GM04504 (cell line): ENCODE measurements at regions not wholly inside any gene's neighbourhood (a gene's known extent, or its start where the extent isn't known, plus 50 kb on each side); places are given as distances from the start of the nearest gene placed in this dataset.
"Not testable (repeated sequence)": the region's sequence is repeated elsewhere in the genome, so short reads cannot be mapped to it uniquely, and the experiment has no call there.

ENCODE experiments used
- DNase-seq: peaks from one replicate; pipeline ENCODE4 v3.0.0-alpha.2; 2012; ENCODE audit warnings: low read depth

- DNase-seq, result no peak
Measured at GRCh38 chr15:37416103-37416502, 315.8 kb upstream of the MEIS2 start.

DNA sequence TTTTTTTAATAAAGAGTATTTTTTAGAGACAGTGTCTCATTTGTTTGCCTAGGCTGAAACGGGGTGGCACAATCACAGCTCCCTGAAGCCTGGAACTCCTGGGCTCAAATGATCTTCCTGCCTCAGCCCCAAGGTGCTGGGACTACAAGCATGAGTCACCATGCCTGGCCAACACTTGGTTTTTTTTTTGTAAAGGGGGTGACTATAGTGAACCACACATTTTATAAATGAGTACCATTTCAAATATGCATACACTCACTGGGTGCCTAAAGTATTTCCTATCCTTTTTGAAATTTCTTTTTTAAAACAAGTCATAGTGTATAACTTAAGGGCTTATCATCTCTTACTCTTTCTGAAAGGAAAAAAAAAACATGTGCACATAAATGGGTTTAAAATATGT is 325.2 kb upstream of the MEIS2 start:
- no peak for DNase-seq

- DNase-seq, result not testable (repeated sequence)
Measured at GRCh38 chr15:37427393-37427792, 327.0 kb upstream of the MEIS2 start.

DNA sequence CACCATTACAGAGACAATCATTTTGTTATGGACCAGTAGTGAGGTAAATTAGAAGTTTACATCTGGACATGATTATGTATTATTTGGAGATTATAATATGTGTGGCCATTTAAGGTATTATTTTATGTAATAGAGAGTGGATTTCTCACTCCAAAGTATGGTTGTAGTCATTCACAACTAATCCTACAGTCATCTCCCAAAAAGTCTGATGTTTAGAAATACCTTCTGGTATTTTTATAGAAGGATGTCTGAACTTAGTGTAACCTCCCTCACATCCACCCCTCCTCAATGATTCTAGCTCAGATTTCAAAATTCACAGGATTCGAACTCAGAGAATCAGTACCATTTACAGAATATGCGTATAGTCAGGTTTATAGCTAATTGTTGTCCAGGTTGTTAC is 346.6 kb upstream of the MEIS2 start:
- DNase-seq, result no peak

- DNase-seq, result no peak
Measured at GRCh38 chr15:37452498-37452897, 352.1 kb upstream of the MEIS2 start.

DNA sequence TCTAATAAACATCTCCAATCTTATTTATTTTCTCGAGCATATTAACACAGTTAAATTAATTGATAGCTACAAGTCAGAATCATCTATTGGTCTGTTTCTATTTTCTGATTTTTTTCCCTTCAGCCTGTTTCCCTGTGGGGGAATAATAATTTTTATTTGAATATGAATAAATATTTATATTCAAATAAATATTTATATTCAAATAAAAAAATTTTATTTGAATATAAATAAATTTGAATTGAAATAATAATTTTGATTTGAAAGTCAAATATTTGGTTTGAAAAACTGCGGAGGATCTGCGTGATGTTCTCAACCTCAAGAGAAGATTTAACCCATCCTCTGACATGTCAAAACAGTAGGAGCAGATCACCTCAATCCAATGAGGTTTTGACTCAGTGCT is 380.1 kb upstream of the MEIS2 start:
- DNase-seq, result no peak

DNA sequence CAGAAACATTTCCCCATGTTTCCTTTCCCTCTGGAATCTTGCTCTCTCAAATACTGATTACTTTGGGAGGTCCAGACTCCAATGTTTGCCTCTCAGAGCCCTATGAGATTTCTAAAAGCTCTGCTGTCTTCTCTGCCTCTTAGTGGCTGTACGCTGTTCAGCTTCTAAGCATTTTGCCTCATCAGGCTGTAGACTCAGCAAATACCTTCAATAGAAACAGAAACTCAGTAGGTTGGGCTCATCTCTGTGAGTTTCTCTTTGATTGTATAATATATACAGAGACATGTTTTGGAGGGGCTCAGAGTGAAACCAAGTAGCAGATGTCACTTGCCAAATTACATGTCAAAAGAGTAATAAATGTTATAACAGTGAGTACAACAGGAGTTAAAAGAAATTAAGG is 380.8 kb upstream of the MEIS2 start:
- DNase-seq, result no peak

- no peak for DNase-seq
Measured at GRCh38 chr15:37483779-37484178, 383.4 kb upstream of the MEIS2 start.

DNA sequence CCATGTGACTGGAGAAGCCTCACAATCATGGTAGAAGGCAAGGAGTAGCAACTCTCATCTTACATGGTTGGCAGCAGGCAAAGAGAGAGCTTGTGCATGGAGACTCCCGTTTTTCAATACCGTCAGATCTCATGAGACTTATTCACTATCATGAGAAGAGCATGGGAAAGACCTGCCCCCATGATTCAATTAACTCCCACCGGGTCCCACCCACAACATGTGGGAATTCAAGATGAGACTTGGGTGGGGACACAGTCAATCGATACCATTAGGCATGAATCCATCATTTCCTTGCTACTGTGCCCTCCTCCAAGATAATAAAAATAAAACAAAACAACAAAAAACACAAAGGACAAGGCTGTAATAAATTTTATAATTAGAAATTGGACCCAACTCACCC is 384.7 kb upstream of the MEIS2 start:
- DNase-seq, result no peak

GRCh38 chr15:37490707-37491106 is 390.4 kb upstream of the MEIS2 start:
- no peak for DNase-seq

DNA sequence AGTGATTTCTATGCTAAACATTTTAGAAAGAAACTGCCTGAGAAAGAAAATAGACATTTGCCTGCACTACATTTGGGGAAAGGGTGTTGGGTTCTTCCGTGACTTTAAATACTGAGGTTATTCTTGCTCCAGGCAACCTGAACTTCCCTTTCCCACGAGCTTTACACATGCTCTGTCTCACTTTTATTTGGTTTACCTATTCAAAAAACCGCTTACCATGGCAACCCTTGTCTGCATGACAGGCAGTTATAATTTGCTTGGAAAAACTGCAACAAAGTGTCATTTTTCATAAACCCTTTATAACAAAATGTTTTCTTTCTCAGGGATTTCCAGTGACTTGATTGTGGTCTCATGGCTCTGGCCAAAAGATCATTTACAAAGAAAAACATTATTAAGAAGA is 416.3 kb upstream of the MEIS2 start:
- DNase-seq, result no peak

DNA sequence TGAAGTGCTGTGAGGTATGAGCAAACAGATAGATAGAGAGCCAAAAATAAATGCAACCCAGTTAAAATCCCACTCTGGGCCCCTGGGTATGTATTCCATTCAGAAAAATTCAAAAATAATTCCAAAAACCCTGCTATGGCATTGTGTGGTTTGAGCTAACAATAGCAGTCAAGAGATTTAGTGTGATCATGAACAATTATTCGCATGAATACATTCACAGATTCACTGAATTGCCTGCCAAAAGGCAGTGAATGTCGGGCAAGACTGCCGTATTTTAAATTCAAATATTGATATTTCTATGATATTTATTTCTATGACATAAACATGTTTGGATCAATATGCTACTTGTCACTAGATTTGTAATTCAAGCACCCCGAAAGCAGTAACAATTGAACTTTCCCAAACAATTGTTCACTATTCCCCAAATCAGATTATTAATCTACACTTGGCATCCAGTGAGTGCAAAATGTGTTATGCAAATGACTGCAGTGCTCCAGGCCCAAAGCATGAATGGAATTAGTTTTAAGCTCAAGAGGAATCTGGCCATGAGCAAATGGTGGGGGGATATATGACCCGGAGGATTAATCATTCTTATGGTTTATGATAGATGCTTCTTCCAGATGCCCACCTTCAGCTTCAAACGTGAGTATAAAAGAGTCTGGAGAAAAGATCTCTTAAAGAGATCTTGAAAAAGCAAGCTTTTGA is 417.0 kb upstream of the MEIS2 start:
- DNase-seq, result no peak

DNA sequence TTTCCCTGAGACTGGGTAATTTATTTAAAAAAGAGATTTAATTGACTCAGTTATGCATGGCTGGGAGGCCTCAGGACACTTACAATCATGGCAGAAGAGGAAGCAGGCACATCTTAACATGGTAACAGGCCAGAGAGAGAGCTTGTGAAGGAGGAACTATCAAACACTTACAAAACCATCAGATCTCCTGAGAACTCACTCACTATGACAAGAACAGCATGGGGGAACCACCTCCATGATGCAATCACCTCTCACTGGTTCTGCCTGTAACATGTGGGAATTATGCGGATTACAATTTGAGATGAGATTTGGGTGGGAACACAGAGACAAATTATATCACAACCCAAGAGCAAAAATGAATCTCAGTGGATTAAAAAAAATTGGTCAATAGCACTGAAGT is 416.0 kb upstream of the TMCO5A start:
- DNase-seq, result no peak

DNA sequence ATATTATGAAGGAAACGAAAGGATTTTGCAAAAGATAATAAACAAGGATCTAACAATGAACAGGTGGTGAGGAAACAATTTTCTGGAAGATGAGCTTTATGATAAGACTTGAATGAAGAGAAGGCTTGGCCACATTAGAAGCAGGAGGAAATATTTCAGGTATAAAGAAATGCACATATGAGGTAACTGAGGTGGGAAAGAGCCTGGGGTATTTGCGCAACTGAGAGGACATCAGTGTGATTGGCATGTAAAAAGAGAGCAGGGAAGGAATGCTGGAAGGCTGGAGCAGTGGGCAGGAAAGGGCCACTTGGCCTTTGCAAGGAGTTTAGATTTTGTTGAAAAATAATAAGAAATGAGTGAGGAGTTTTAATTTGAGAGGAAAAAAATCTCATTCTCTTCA is 414.4 kb upstream of the TMCO5A start:
- no peak for DNase-seq

- no peak for DNase-seq
Measured at GRCh38 chr15:37520882-37521281, 413.6 kb upstream of the TMCO5A start.

- no peak for DNase-seq
Measured at GRCh38 chr15:37524601-37525000, 409.8 kb upstream of the TMCO5A start.

DNA sequence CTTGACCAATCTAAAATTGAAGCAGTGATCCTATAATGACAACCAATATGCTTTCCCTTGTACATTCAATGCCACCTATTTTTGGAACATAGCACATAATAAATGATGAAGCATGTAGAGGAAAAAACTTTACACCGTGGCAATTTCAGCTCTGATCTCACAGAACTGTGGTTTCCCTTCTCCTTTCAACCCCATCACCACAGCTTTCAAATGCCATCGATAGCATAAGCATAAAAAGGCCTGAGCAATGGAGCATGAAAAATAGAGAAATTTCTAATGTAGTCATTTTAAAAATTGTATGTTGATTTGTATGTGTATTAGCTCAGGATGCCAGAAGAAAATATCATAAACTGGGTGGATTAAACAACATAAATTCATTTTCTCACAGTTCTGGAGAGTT is 406.0 kb upstream of the TMCO5A start:
- DNase-seq, result no peak

DNA sequence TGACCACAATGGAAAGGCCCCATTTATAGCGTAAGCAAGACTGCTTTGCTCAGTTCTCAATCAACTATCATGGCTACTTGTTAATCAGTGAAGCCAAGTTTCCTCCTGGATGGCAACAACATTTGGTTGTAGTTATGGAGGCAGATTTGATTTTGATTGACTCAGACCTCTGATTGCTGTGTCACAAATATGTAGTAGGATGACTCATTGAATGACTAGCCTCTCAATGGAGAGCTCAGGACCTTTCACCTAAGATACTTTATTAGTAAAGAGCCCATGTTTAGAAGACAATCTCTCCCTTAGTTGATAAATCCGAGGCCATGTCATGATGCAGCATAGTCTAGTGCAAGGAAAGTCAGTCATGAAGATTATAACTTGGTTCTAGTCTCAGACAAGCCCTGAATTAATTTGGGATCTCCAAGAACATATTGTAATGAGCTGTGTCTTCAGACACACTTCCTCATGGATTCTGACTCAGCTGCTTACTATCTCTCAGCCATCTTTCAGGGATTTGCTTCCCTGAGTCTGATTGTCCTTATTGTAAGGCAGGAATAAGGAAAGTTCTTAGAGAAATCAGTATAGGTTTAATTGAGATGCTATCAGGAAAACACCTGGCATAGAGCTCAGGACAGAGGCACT is 397.4 kb upstream of the TMCO5A start:
- DNase-seq, result no peak

GRCh38 chr15:37537802-37538201 is 396.6 kb upstream of the TMCO5A start:
- no peak for DNase-seq

GRCh38 chr15:37548116-37548515 is 386.3 kb upstream of the TMCO5A start:
- DNase-seq, result no peak

- no peak for DNase-seq
Measured at GRCh38 chr15:37550360-37551024, 383.9 kb upstream of the TMCO5A start.

GRCh38 chr15:37572401-37572800 is 362.0 kb upstream of the TMCO5A start:
- DNase-seq, result no peak

DNA sequence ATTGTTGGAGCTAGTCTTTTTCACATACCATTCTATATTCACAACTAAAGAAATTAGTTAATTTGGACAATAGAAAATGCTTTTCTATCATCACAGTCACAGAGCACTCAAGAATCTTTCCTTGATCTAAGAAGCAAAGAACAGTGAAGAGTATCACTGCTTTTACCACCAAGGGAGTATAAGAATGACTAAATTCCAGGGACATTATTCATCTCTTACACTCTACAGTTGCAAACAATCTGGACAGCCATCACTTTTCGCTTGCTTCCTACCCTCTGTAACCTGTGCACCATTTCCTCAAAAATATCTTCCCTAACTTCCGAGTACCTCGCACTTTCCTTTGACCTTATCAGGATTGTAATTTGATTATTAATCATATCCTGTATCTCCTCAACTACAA is 359.5 kb upstream of the TMCO5A start:
- no peak for DNase-seq

GRCh38 chr15:37576952-37577351 is 357.5 kb upstream of the TMCO5A start:
- no peak for DNase-seq
